IMR-90 (cell line): ENCODE measurements at regions not wholly inside any gene's neighbourhood (a gene's known extent, or its start where the extent isn't known, plus 50 kb on each side); places are given as distances from the start of the nearest gene placed in this dataset.

Experiments used
- ATAC-seq: fragments of 200-7000 bp; cut with Tn5 transposase; 2 replicates; pipeline ENCODE4 v1.9.1; 2020; ENCODE audit warnings: low read depth, mild to moderate bottlenecking, moderate library complexity
- BruUV-seq: library from RNA; stranded (reverse); fragments of 400-500 nt; replicated peaks from 2 replicates; lab custom pipeline; 2021; lab: Mats Ljungman, UMichigan
- CTCF ChIA-PET: fragments of 300-600 bp; formaldehyde crosslinking; extraction: SDS; loops from one replicate; lab custom pipeline; 2021; ENCODE audit warnings: antibody characterized with exemption; lab: Yijun Ruan, JAX
- POLR2A ChIA-PET: fragments of 300-600 bp; sonication (Branson Sonifier 250); formaldehyde crosslinking; loops from one replicate; lab custom pipeline; 2022; ENCODE audit warnings: antibody characterized with exemption; ENCODE audit not compliant: unreplicated experiment; lab: Charles Lee
- DNase-seq: peaks from one replicate; pipeline ENCODE4 v3.0.0; 2013
- H2AFZ ChIP-seq: replicated peaks from 2 replicates; pipeline ENCODE3; 2013; ENCODE audit warnings: low read length, mild to moderate bottlenecking; ENCODE audit not compliant: poor library complexity
- H2AK5ac ChIP-seq: 2 replicates; pipeline ENCODE4 v1.6.1; 2013; ENCODE audit warnings: low read depth, low read length, inconsistent platforms
- H2AK9ac ChIP-seq: replicated peaks from 2 replicates; pipeline ENCODE3; 2013; ENCODE audit warnings: mild to moderate bottlenecking, low read depth, low read length, moderate library complexity; ENCODE audit not compliant: poor library complexity
- H2BK120ac ChIP-seq: 2 replicates; pipeline ENCODE4 v1.6.1; 2013; ENCODE audit warnings: low read depth, low read length, inconsistent platforms
- H2BK15ac ChIP-seq: 3 replicates; pipeline ENCODE4 v1.6.1; 2013; ENCODE audit warnings: low read depth, low read length, inconsistent platforms
- H2BK20ac ChIP-seq: 2 replicates; pipeline ENCODE4 v1.6.1; 2013; ENCODE audit warnings: low read depth, mild to moderate bottlenecking, inconsistent platforms, low read length, moderate library complexity
- H2BK5ac ChIP-seq: 2 replicates; pipeline ENCODE4 v1.6.1; 2013; ENCODE audit warnings: mild to moderate bottlenecking, low read depth, low read length, inconsistent platforms; ENCODE audit not compliant: poor library complexity, severe bottlenecking
- H3K14ac ChIP-seq: replicated peaks from 2 replicates; pipeline ENCODE4 v1.6.1; 2013; ENCODE audit warnings: low read depth, low read length, inconsistent platforms
- H3K18ac ChIP-seq: 2 replicates; pipeline ENCODE4 v1.6.1; 2013; ENCODE audit warnings: low read depth, low read length, control low read depth
- H3K23ac ChIP-seq: 2 replicates; pipeline ENCODE4 v1.6.1; 2013; ENCODE audit warnings: low read depth, low read length, inconsistent platforms
- H3K27ac ChIP-seq: 2 replicates; pipeline ENCODE4 v1.5.1; 2013; ENCODE audit warnings: mild to moderate bottlenecking, control low read depth, low read length; ENCODE audit not compliant: insufficient read depth
- H3K27me3 ChIP-seq: 2 replicates; pipeline ENCODE4 v1.6.1; 2013; ENCODE audit warnings: low read length; ENCODE audit not compliant: control insufficient read depth, insufficient read depth
- H3K36me3 ChIP-seq: 2 replicates; pipeline ENCODE4 v1.6.1; 2013; ENCODE audit warnings: low read length, mixed read lengths; ENCODE audit not compliant: control insufficient read depth, insufficient read depth
- H3K4ac ChIP-seq: 2 replicates; pipeline ENCODE4 v1.6.1; 2013; ENCODE audit warnings: low read depth, low read length, inconsistent platforms
- H3K4me1 ChIP-seq: 2 replicates; pipeline ENCODE4 v1.6.1; 2013; ENCODE audit warnings: low read length, mixed read lengths; ENCODE audit not compliant: control insufficient read depth, insufficient read depth
- H3K4me2 ChIP-seq: 2 replicates; pipeline ENCODE4 v1.6.1; 2013; ENCODE audit warnings: low read depth, mild to moderate bottlenecking, control low read depth, low read length, moderate library complexity
- H3K4me3 ChIP-seq: 2 replicates; pipeline ENCODE4 v1.5.1; 2013; ENCODE audit warnings: low read depth, mild to moderate bottlenecking, control low read depth, low read length, moderate library complexity; ENCODE audit not compliant: insufficient read depth
- H3K56ac ChIP-seq: 2 replicates; pipeline ENCODE4 v1.6.1; 2013; ENCODE audit warnings: low read length, inconsistent platforms; ENCODE audit not compliant: insufficient read depth; ENCODE audit errors: extremely low read depth
- H3K79me1 ChIP-seq, 2 experiments: 2 replicates each; pipeline ENCODE4 v1.6.1; 2013; ENCODE audit warnings: low read length in 2 of 2, inconsistent platforms in 1 of 2, low read depth in 1 of 2
- H3K9ac ChIP-seq: 2 replicates; pipeline ENCODE4 v1.6.1; 2013; ENCODE audit warnings: low read depth, low read length, control low read depth
- H3K9me1 ChIP-seq: 2 replicates; pipeline ENCODE4 v1.6.1; 2013; ENCODE audit warnings: low read length, inconsistent platforms; ENCODE audit not compliant: insufficient read depth
- H3K9me3 ChIP-seq: 2 replicates; pipeline ENCODE4 v1.6.1; 2013; ENCODE audit warnings: low read length; ENCODE audit not compliant: control insufficient read depth, insufficient read depth
- H4K20me1 ChIP-seq: 2 replicates; pipeline ENCODE4 v1.6.1; 2013; ENCODE audit warnings: low read length, inconsistent platforms; ENCODE audit not compliant: insufficient read depth
- H4K5ac ChIP-seq: 2 replicates; pipeline ENCODE4 v1.6.1; 2013; ENCODE audit warnings: mild to moderate bottlenecking, low read depth, low read length, control low read depth
- H4K8ac ChIP-seq, 2 experiments: 2 replicates each; pipeline ENCODE4 v1.6.1; 2013; ENCODE audit warnings: low read depth in 2 of 2, low read length in 2 of 2, control low read depth in 1 of 2, inconsistent platforms in 1 of 2
- H4K91ac ChIP-seq: 2 replicates; pipeline ENCODE4 v1.6.1; 2013; ENCODE audit warnings: low read depth, low read length, inconsistent platforms; ENCODE audit not compliant: insufficient read depth
- BHLHE40 ChIP-seq: fragments of 150-350 bp; IDR thresholded peaks from 2 replicates; pipeline ENCODE4 v1.6.1; 2016; ENCODE audit warnings: mild to moderate bottlenecking, low read depth, low read length
- CEBPB ChIP-seq: IDR thresholded peaks from 2 replicates; pipeline ENCODE4 v1.6.1; 2012; ENCODE audit warnings: low read depth, low read length, improper control_type of control experiment
- CHD1 ChIP-seq: IDR thresholded peaks from 2 replicates; pipeline ENCODE4 v1.6.1; 2012; ENCODE audit warnings: low read depth, low read length, improper control_type of control experiment
- FOS ChIP-seq: fragments of 150-350 bp; IDR thresholded peaks from 2 replicates; pipeline ENCODE4 v1.6.1; 2016; ENCODE audit warnings: low read depth, low read length
- MAFK ChIP-seq: IDR thresholded peaks from 2 replicates; pipeline ENCODE4 v1.6.1; 2012; ENCODE audit warnings: low read depth, low read length, improper control_type of control experiment
- MAZ ChIP-seq: IDR thresholded peaks from 2 replicates; pipeline ENCODE4 v1.6.1; 2012; ENCODE audit warnings: low read depth, mild to moderate bottlenecking, low read length, improper control_type of control experiment, moderate library complexity, borderline replicate concordance
- MXI1 ChIP-seq: IDR thresholded peaks from 2 replicates; pipeline ENCODE4 v1.6.1; 2012; ENCODE audit warnings: low read depth, mild to moderate bottlenecking, low read length, moderate library complexity, borderline replicate concordance
- NFE2L2 ChIP-seq: fragments of 150-350 bp; IDR thresholded peaks from 2 replicates; pipeline ENCODE4 v1.6.1; 2016; ENCODE audit warnings: low read depth, mild to moderate bottlenecking, low read length
- RAD21 ChIP-seq: IDR thresholded peaks from 2 replicates; pipeline ENCODE4 v1.6.1; 2012; ENCODE audit warnings: low read length, improper control_type of control experiment
- RCOR1 ChIP-seq: IDR thresholded peaks from 2 replicates; pipeline ENCODE4 v1.6.1; 2012; ENCODE audit warnings: mild to moderate bottlenecking, low read length, improper control_type of control experiment; ENCODE audit not compliant: insufficient replicate concordance
- RFX5 ChIP-seq: IDR thresholded peaks from 2 replicates; pipeline ENCODE4 v1.8.0; 2012; ENCODE audit warnings: low read depth, mild to moderate bottlenecking, low read length, moderate library complexity
- SMC3 ChIP-seq: fragments of 150-350 bp; IDR thresholded peaks from 2 replicates; pipeline ENCODE4 v1.6.1; 2016; ENCODE audit warnings: low read depth, mild to moderate bottlenecking, antibody characterized with exemption, low read length, moderate library complexity
- WGBS, 2 experiments: methylation state at CpG; one replicate each; pipeline versions ENCODE4 v1.1.5 to v1.1.7; 2013; ENCODE audit warnings: missing lambda C conversion rate in 2 of 2; ENCODE audit not compliant: insufficient read length in 1 of 2; ENCODE audit errors: extremely low coverage in 2 of 2; 5-methylcytosine and 5-hydroxymethylcytosine counted together
- dilution Hi-C: fragments of 300-500 bp; cut with HindIII; formaldehyde crosslinking; loops from one replicate; pipeline ENCODE4 v1.14.3; 2018; ENCODE audit warnings: low sequenced_read_pairs; ENCODE audit not compliant: unreplicated experiment
- in situ Hi-C: fragments of 300-500 bp; cut with MboI; formaldehyde crosslinking; loops from 3 replicates; pipeline ENCODE4 v1.14.3; 2019; ENCODE audit warnings: low sequenced_read_pairs, inconsistent platforms, mixed read lengths
- intact Hi-C: fragments of 100-400 bp; cut with micrococcal nuclease; formaldehyde crosslinking; loops from 2 replicates; pipeline ENCODE4 v1.10.0; 2022
- TF ChIP-seq, protein P1 (sequence below): conservative IDR thresholded peaks from 2 replicates; pipeline ENCODE4 v1.5.1; 2012; ENCODE audit warnings: mild to moderate bottlenecking, low read depth, low read length, improper control_type of control experiment
- TF ChIP-seq, protein P2 (sequence below): fragments of 150-350 bp; IDR thresholded peaks from 2 replicates; pipeline ENCODE4 v1.6.1; 2016; ENCODE audit warnings: low read depth, mild to moderate bottlenecking, low read length, moderate library complexity, borderline replicate concordance

- no peaks in the 10 kb centered on the region for H3K27me3 ChIP-seq
- no peak overlapping the region for H3K4me3 ChIP-seq
- no peaks in the 10 kb centered on the region for H3K79me1 ChIP-seq
- no peak overlapping the region for H3K27ac ChIP-seq
- in situ Hi-C loops (no loop called here), intact Hi-C loops (no loop called here), dilution Hi-C loops (no loop called here)
- no peaks in the 10 kb centered on the region for H4K20me1 ChIP-seq
- no peak overlapping the region for H3K4ac ChIP-seq
- H3K56ac ChIP-seq: no peak overlapping the region
- no peak overlapping the region for H4K8ac ChIP-seq
- WGBS, 2 experiments: 81% methylated on average over 3 of the region's 4 CpGs; no CpG with 5 or more reads in 1 of the 2 experiments
- H2AFZ ChIP-seq: no peak overlapping the region
- DNase-seq (no peak), ATAC-seq (no peak)
- ChIA-PET POLR2A (no interaction called here), CTCF (no interaction called here)
- no peak overlapping the region for H3K14ac ChIP-seq
- TF ChIP-seq RFX5 (no peak), FOS (no peak), RCOR1 (no peak), MAZ (no peak), RAD21 (no peak), BHLHE40 (no peak), SMC3 (no peak), MXI1 (no peak), MAFK (no peak), CHD1 (no peak), NFE2L2 (no peak), CEBPB (no peak)
- TF ChIP-seq, protein P1, sequence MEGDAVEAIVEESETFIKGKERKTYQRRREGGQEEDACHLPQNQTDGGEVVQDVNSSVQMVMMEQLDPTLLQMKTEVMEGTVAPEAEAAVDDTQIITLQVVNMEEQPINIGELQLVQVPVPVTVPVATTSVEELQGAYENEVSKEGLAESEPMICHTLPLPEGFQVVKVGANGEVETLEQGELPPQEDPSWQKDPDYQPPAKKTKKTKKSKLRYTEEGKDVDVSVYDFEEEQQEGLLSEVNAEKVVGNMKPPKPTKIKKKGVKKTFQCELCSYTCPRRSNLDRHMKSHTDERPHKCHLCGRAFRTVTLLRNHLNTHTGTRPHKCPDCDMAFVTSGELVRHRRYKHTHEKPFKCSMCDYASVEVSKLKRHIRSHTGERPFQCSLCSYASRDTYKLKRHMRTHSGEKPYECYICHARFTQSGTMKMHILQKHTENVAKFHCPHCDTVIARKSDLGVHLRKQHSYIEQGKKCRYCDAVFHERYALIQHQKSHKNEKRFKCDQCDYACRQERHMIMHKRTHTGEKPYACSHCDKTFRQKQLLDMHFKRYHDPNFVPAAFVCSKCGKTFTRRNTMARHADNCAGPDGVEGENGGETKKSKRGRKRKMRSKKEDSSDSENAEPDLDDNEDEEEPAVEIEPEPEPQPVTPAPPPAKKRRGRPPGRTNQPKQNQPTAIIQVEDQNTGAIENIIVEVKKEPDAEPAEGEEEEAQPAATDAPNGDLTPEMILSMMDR: no peak
- TF ChIP-seq, protein P2, sequence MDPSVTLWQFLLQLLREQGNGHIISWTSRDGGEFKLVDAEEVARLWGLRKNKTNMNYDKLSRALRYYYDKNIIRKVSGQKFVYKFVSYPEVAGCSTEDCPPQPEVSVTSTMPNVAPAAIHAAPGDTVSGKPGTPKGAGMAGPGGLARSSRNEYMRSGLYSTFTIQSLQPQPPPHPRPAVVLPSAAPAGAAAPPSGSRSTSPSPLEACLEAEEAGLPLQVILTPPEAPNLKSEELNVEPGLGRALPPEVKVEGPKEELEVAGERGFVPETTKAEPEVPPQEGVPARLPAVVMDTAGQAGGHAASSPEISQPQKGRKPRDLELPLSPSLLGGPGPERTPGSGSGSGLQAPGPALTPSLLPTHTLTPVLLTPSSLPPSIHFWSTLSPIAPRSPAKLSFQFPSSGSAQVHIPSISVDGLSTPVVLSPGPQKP: no peak
- no peak overlapping the region for H2BK20ac ChIP-seq
- H3K23ac ChIP-seq: no peak overlapping the region
- no peak overlapping the region for H4K91ac ChIP-seq
- H2AK9ac ChIP-seq: no peak overlapping the region
- H2BK5ac ChIP-seq: no peak overlapping the region
- no peak overlapping the region for H2BK120ac ChIP-seq
- H3K18ac ChIP-seq: no peak overlapping the region
- no peaks in the 10 kb centered on the region for H3K4me1 ChIP-seq
- H3K4me2 ChIP-seq: no peak overlapping the region
- H2BK15ac ChIP-seq: no peak overlapping the region
- no peak overlapping the region for H4K5ac ChIP-seq
- no TSS peak for BruUV-seq
- H3K9me3 ChIP-seq: no peaks in the 10 kb centered on the region
- H3K36me3 ChIP-seq: no peaks in the 10 kb centered on the region
- H3K9me1 ChIP-seq: no peaks in the 10 kb centered on the region; the same call in 1 of the 2 replicates
- no peak overlapping the region for H3K9ac ChIP-seq
- H2AK5ac ChIP-seq: no peak overlapping the region
Observed at GRCh38 chr18:39681061-39681460, 2115.5 kb upstream of the CELF4 start.
